ENCODE measurements at regions not wholly inside any gene's neighbourhood (a gene's known extent, or its start where the extent isn't known, plus 50 kb on each side); places are given as distances from the start of the nearest gene placed in this dataset.

- Mint-ChIP-seq H3K27ac (no peak overlapping the region), H3K27me3 (no peaks in the 10 kb centered on the region), H3K4me1 (no peaks in the 10 kb centered on the region), H3K36me3 (ENCODE audit: low read depth) (no peaks in the 10 kb centered on the region), H3K9me3 (no peaks in the 10 kb centered on the region), H3K4me3 (no peak overlapping the region)
- ATAC-seq (ENCODE audit: low read depth) (no peak), DNase-seq (no peak)
- CTCF ChIA-PET, result no interaction called here
- TF ChIP-seq CTCF (IDR thresholded peaks at IDR 0.05), result no peak
- POLR2A ChIA-PET, result no interaction called here
- intact Hi-C loops (cut with micrococcal nuclease), result no loop called here
Measured at GRCh38 chr7:19296617-19297016, 151.4 kb upstream of the FERD3L start.

GRCh38 chr7:19295376-19295775 lies 150.2 kb upstream of the FERD3L start:
- ChIA-PET CTCF (no interaction called here), POLR2A (no interaction called here)
- intact Hi-C loops (cut with micrococcal nuclease), result no loop called here
- no peaks in the 10 kb centered on the region for H3K27me3 Mint-ChIP-seq
- ATAC-seq (ENCODE audit: low read depth), result no peak
- DNase-seq, result no peak
- no peak overlapping the region for H3K4me3 Mint-ChIP-seq
- H3K9me3 Mint-ChIP-seq, result no peaks in the 10 kb centered on the region
- H3K27ac Mint-ChIP-seq, result no peak overlapping the region
- no peaks in the 10 kb centered on the region for H3K36me3 Mint-ChIP-seq (ENCODE audit: low read depth)
- no peaks in the 10 kb centered on the region for H3K4me1 Mint-ChIP-seq
- no peak for TF ChIP-seq CTCF (IDR thresholded peaks at IDR 0.05)

- ATAC-seq (ENCODE audit: low read depth) (no peak), DNase-seq (no peak)
- no peaks in the 10 kb centered on the region for H3K4me1 Mint-ChIP-seq
- no peak overlapping the region for H3K27ac Mint-ChIP-seq
- no peak for TF ChIP-seq CTCF (IDR thresholded peaks at IDR 0.05)
- CTCF ChIA-PET, result no interaction called here
- no peaks in the 10 kb centered on the region for H3K9me3 Mint-ChIP-seq
- H3K36me3 Mint-ChIP-seq (ENCODE audit: low read depth), result no peaks in the 10 kb centered on the region
- intact Hi-C loops (cut with micrococcal nuclease), result no loop called here
- H3K4me3 Mint-ChIP-seq, result no peak overlapping the region
- H3K27me3 Mint-ChIP-seq, result no peaks in the 10 kb centered on the region
- POLR2A ChIA-PET, result no interaction called here
Measured at GRCh38 chr7:19294619-19295018, 149.4 kb upstream of the FERD3L start.

- DNase-seq (no peak), ATAC-seq (ENCODE audit: low read depth) (no peak)
- intact Hi-C loops (cut with micrococcal nuclease), result no loop called here
- TF ChIP-seq CTCF (IDR thresholded peaks at IDR 0.05), result no peak
- Mint-ChIP-seq H3K36me3 (ENCODE audit: low read depth) (no peaks in the 10 kb centered on the region), H3K27ac (no peak overlapping the region), H3K4me3 (no peak overlapping the region), H3K27me3 (no peaks in the 10 kb centered on the region), H3K4me1 (no peaks in the 10 kb centered on the region), H3K9me3 (no peaks in the 10 kb centered on the region)
- POLR2A ChIA-PET, result no interaction called here
- CTCF ChIA-PET, result no interaction called here
Measured at GRCh38 chr7:19293431-19293830, 148.2 kb upstream of the FERD3L start.

GRCh38 chr7:19290968-19291367 lies 145.7 kb upstream of the FERD3L start:
- intact Hi-C loops (cut with micrococcal nuclease), result no loop called here
- Mint-ChIP-seq H3K9me3 (no peaks in the 10 kb centered on the region), H3K4me3 (no peak overlapping the region), H3K27ac (no peak overlapping the region), H3K27me3 (no peaks in the 10 kb centered on the region), H3K4me1 (no peaks in the 10 kb centered on the region), H3K36me3 (ENCODE audit: low read depth) (no peaks in the 10 kb centered on the region)
- no peak for TF ChIP-seq CTCF (IDR thresholded peaks at IDR 0.05)
- ATAC-seq (ENCODE audit: low read depth) (no peak), DNase-seq (no peak)
- ChIA-PET POLR2A (no interaction called here), CTCF (no interaction called here)

Data from activated B cell treated with CpG ODN at 0.5 μM for 24 hours (primary cell).